Caki2 (cell line): ENCODE measurements at regions not wholly inside any gene's neighbourhood (a gene's known extent, or its start where the extent isn't known, plus 50 kb on each side); places are given as distances from the start of the nearest gene placed in this dataset.

Experiments
- DNase-seq: peaks from one replicate; pipeline ENCODE4 v3.0.0-alpha.2; 2015; ENCODE audit warnings: low read depth
- in situ Hi-C: cut with HindIII; loops from 2 replicates; pipeline ENCODE4 v1.10.0; 2016; ENCODE audit warnings: low sequenced_read_pairs, low pct_unique_long_range_greater_than_20kb, mixed read lengths

- in situ Hi-C loops = no loop called here
- DNase-seq = no peak
Measured at GRCh38 chr3:159823780-159824179, 164.9 kb upstream of the IL12A start.

GRCh38 chr3:159824333-159824732 is 164.3 kb upstream of the IL12A start:
- DNase-seq = peak; percentile 93
- in situ Hi-C loops = no loop called here

- in situ Hi-C loops = no loop called here
Measured at GRCh38 chr3:159825216-159825854, 163.3 kb upstream of the IL12A start.

GRCh38 chr3:159828542-159828943 is 160.1 kb upstream of the IL12A start:
- peak; percentile 71 for DNase-seq
- in situ Hi-C loops = no loop called here

More at GRCh38 chr3:159825216-159825854, 163.3 kb upstream of the IL12A start:
- no peak for DNase-seq

GRCh38 chr3:159829056-159829455 is 159.6 kb upstream of the IL12A start:
- no peak for DNase-seq
- in situ Hi-C loops = no loop called here

GRCh38 chr3:159829539-159830227 is 159.0 kb upstream of the IL12A start:
- in situ Hi-C loops = no loop called here
- peak; percentile 77 for DNase-seq

GRCh38 chr3:159830523-159831154 is 158.0 kb upstream of the IL12A start:
- in situ Hi-C loops = no loop called here
- DNase-seq = no peak

GRCh38 chr3:159831466-159831865 is 157.2 kb upstream of the IL12A start:
- in situ Hi-C loops = no loop called here
- DNase-seq = no peak

GRCh38 chr3:159832024-159832423 is 156.6 kb upstream of the IL12A start:
- DNase-seq = no peak
- in situ Hi-C loops = no loop called here

- in situ Hi-C loops = no loop called here
- DNase-seq = no peak
Measured at GRCh38 chr3:159835126-159835525, 153.5 kb upstream of the IL12A start.

- DNase-seq = no peak
- in situ Hi-C loops = no loop called here
Measured at GRCh38 chr3:159837725-159838124, 150.9 kb upstream of the IL12A start.

- in situ Hi-C loops = no loop called here
- no peak for DNase-seq
Measured at GRCh38 chr3:159838938-159839337, 149.7 kb upstream of the IL12A start.

GRCh38 chr3:159839561-159840379 is 148.9 kb upstream of the IL12A start, which contains the start of gene SCHIP1:
Gene SCHIP1, plus strand, starts transcription at chr3:159839861.
- no peak for DNase-seq
- in situ Hi-C loops = no loop called here

GRCh38 chr3:159840703-159841299 is 147.8 kb upstream of the IL12A start:
- in situ Hi-C loops = no loop called here

GRCh38 chr3:159841766-159842165 is 146.9 kb upstream of the IL12A start:
- in situ Hi-C loops = no loop called here
- no peak for DNase-seq

More at GRCh38 chr3:159840703-159841299, 147.8 kb upstream of the IL12A start:
- DNase-seq = no peak

GRCh38 chr3:159843840-159844730 is 144.6 kb upstream of the IL12A start:
- DNase-seq = no peak
- in situ Hi-C loops = no loop called here

GRCh38 chr3:159844801-159845261 is 143.8 kb upstream of the IL12A start:
- in situ Hi-C loops = no loop called here
- no peak for DNase-seq
